ENCODE measurements at regions not wholly inside any gene's neighbourhood (a gene's known extent, or its start where the extent isn't known, plus 50 kb on each side); places are given as distances from the start of the nearest gene placed in this dataset.

GRCh38 chr22:48740731-48741405 is 1086.8 kb downstream of the BRD1 start:
- Histone ChIP-seq H3K27ac (ENCODE audit: extremely low read depth, low read depth, low read length) (no peak overlapping the region), H3K9me3 (ENCODE audit: control insufficient read depth, insufficient read depth, low read depth, low read length) (no peaks in the 10 kb centered on the region), H3K36me3 (ENCODE audit: control insufficient read depth in 2 of 2, insufficient read depth in 1 of 2, low read length in 2 of 2) (no peaks in the 10 kb centered on the region), H3K4me1 (ENCODE audit: control insufficient read depth, insufficient read depth, low read length) (no peaks in the 10 kb centered on the region), H3K4me3 (ENCODE audit: low read depth, low read length) (no peak overlapping the region)
- TF ChIP-seq ZNF112 (tag by site-specific recombination; IDR thresholded peaks at IDR 0.05) (no peak), SP2 (tag by site-specific recombination; IDR thresholded peaks at IDR 0.05) (no peak), ZNF623 (tag by site-specific recombination; IDR thresholded peaks at IDR 0.05) (no peak), ZNF518A (tag by site-specific recombination; conservative IDR thresholded peaks at IDR 0.05; ENCODE audit: low read depth) (no peak), ZNF701 (tag by site-specific recombination; IDR thresholded peaks at IDR 0.05) (no peak), ZNF600 (tag by site-specific recombination; IDR thresholded peaks at IDR 0.05) (no peak)
- CTCF ChIA-PET = no interaction called here
- POLR2A ChIA-PET = no interaction called here

- ChIA-PET POLR2A (no interaction called here), CTCF (interaction anchor here (1.1 kb wide), 1 partner anchor 9 kb away, joined by 4 read pairs; no protein-coding TSS in a partner anchor)
- H3K4me3 ChIP-seq (ENCODE audit: low read depth, low read length) = no peak overlapping the region
- no peaks in the 10 kb centered on the region for H3K36me3 ChIP-seq (ENCODE audit: control insufficient read depth in 2 of 2, insufficient read depth in 1 of 2, low read length in 2 of 2)
- no peaks in the 10 kb centered on the region for H3K4me1 ChIP-seq (ENCODE audit: control insufficient read depth, insufficient read depth, low read length)
- H3K9me3 ChIP-seq (ENCODE audit: control insufficient read depth, insufficient read depth, low read depth, low read length) = no peaks in the 10 kb centered on the region
- H3K27ac ChIP-seq (ENCODE audit: extremely low read depth, low read depth, low read length) = no peak overlapping the region
- TF ChIP-seq, protein P1, sequence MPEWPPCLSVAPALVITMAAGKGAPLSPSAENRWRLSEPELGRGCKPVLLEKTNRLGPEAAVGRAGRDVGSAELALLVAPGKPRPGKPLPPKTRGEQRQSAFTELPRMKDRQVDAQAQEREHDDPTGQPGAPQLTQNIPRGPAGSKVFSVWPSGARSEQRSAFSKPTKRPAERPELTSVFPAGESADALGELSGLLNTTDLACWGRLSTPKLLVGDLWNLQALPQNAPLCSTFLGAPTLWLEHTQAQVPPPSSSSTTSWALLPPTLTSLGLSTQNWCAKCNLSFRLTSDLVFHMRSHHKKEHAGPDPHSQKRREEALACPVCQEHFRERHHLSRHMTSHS (tag by site-specific recombination; IDR thresholded peaks at IDR 0.05) = no peak
- TF ChIP-seq HOXD13 (CRISPR knock-in tag; IDR thresholded peaks at IDR 0.05; ENCODE audit: borderline replicate concordance) = no peak
- TF ChIP-seq, protein P2, sequence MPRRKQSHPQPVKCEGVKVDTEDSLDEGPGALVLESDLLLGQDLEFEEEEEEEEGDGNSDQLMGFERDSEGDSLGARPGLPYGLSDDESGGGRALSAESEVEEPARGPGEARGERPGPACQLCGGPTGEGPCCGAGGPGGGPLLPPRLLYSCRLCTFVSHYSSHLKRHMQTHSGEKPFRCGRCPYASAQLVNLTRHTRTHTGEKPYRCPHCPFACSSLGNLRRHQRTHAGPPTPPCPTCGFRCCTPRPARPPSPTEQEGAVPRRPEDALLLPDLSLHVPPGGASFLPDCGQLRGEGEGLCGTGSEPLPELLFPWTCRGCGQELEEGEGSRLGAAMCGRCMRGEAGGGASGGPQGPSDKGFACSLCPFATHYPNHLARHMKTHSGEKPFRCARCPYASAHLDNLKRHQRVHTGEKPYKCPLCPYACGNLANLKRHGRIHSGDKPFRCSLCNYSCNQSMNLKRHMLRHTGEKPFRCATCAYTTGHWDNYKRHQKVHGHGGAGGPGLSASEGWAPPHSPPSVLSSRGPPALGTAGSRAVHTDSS (tag by site-specific recombination; IDR thresholded peaks at IDR 0.05) = no peak
- TF ChIP-seq ZNF548 (tag by site-specific recombination; IDR thresholded peaks at IDR 0.05) = no peak
Observed at GRCh38 chr22:48740086-48740730, 1087.5 kb downstream of the BRD1 start.

- no peak overlapping the region for H3K4me3 ChIP-seq (ENCODE audit: low read depth, low read length)
- no peaks in the 10 kb centered on the region for H3K36me3 ChIP-seq (ENCODE audit: control insufficient read depth in 2 of 2, insufficient read depth in 1 of 2, low read length in 2 of 2)
- H3K27ac ChIP-seq (ENCODE audit: extremely low read depth, low read depth, low read length) = no peak overlapping the region
- no peaks in the 10 kb centered on the region for H3K4me1 ChIP-seq (ENCODE audit: control insufficient read depth, insufficient read depth, low read length)
- ChIA-PET CTCF (interaction anchor here (0.6 to 1.1 kb wide), 3 partner anchors 8 to 39 kb away, joined by 3 to 4 read pairs (median 3); no protein-coding TSS in a partner anchor), POLR2A (no interaction called here)
- TF ChIP-seq WT1 (tag by site-specific recombination; IDR thresholded peaks at IDR 0.05) (no peak), ZNF221 (tag by site-specific recombination; IDR thresholded peaks at IDR 0.05; ENCODE audit: borderline replicate concordance) (no peak), ZNF677 (tag by site-specific recombination; IDR thresholded peaks at IDR 0.05) (no peak)
- no peaks in the 10 kb centered on the region for H3K9me3 ChIP-seq (ENCODE audit: control insufficient read depth, insufficient read depth, low read depth, low read length)
Observed at GRCh38 chr22:48739348-48740085, 1088.2 kb downstream of the BRD1 start.
